ENCODE measurements at regions not wholly inside any gene's neighbourhood (a gene's known extent, or its start where the extent isn't known, plus 50 kb on each side); places are given as distances from the start of the nearest gene placed in this dataset.
"Not testable (repeated sequence)": the region's sequence is repeated elsewhere in the genome, so short reads cannot be mapped to it uniquely, and the experiment has no call there.

DNA sequence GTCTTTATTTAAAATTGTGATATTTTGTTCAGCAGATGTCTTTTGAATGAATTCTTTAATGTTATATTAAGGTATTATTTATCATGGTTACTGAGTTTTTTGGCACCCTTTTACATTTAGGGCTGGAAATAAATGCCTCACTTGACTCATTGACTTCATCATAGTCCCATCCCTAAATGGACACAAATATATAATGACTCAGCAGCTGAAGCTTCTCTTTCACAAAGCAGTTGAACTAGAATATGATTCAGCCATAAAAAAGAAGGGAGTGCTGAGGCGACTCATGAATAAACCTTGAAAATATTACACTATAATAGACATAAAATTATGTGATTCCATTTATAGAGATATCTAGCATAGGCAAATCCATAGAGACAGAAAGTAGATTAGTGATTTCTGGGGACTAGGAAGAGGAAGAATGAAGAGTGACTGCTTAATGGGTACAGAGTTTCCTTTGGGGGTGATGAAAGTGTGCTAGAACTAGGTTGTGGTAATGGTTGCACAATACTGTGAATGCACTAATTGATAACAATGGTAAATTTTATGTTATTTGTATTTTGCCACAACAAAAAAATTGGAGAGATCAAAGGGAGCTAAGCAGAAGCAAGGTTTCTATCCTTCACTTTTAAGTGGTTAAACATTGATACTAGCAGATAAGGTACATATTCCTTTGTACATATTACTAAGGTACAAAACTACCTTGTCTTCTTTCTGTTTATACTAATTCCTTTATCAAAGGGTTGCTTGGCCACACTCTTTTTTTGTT lies 449.6 kb downstream of the NTRK2 start:
- H3K4me3 Mint-ChIP-seq: no peak overlapping the region
- H3K36me3 Mint-ChIP-seq (ENCODE audit: low read depth): no peaks in the 10 kb centered on the region
- no peak for DNase-seq
- no peaks in the 10 kb centered on the region for H3K9me3 Mint-ChIP-seq
- no peaks in the 10 kb centered on the region for H3K27me3 Mint-ChIP-seq
- CTCF ChIA-PET: no interaction called here
- POLR2A ChIA-PET: no interaction called here
- H3K27ac Mint-ChIP-seq: no peak overlapping the region
- H3K4me1 Mint-ChIP-seq: no peaks in the 10 kb centered on the region

DNA sequence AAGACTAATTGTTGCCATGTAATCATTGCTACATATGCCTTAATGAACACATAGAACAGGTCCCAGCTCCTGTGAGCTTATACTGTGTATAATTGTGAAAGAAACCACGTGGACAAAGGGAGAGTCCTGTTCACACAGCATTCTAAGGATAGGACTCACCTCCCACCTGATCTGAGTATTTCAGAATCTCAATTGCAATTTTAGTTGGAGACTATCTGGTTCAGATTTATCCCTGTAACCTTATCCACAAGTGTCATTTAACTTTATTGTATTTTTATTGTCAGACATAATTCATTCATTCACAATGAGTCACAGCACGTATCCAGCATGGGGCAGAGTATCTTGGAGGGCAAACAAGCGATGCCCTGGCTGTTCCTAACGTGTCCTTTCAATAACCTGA lies 448.3 kb downstream of the NTRK2 start:
- Mint-ChIP-seq H3K4me3 (no peak overlapping the region), H3K9me3 (no peaks in the 10 kb centered on the region), H3K36me3 (ENCODE audit: low read depth) (no peaks in the 10 kb centered on the region), H3K27me3 (no peaks in the 10 kb centered on the region), H3K4me1 (no peaks in the 10 kb centered on the region), H3K27ac (no peak overlapping the region)
- ChIA-PET CTCF (no interaction called here), POLR2A (no interaction called here)
- DNase-seq: no peak

DNA sequence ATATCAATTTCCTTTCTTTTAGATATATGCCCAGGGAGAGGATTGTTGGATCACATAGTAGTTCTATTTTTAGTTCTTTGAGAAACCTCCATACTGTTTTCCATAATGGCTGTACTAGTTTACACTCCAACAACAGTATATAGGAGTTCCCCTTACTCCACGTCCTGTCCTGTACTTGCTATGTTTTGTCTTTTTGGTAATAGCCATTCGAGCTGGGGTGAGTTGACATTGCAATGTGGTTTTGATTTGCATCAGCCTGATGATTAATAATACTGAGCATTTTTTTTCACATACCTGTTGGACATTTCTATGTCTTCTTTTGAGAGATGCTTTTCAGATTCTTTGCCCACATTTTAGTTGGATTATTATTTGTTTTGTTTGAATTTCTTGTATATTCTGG lies 445.9 kb downstream of the NTRK2 start:
- no peak overlapping the region for H3K27ac Mint-ChIP-seq
- POLR2A ChIA-PET: no interaction called here
- no peaks in the 10 kb centered on the region for H3K9me3 Mint-ChIP-seq
- H3K36me3 Mint-ChIP-seq (ENCODE audit: low read depth): no peaks in the 10 kb centered on the region
- no peaks in the 10 kb centered on the region for H3K4me1 Mint-ChIP-seq
- DNase-seq: no peak
- no peak overlapping the region for H3K4me3 Mint-ChIP-seq
- CTCF ChIA-PET: no interaction called here
- H3K27me3 Mint-ChIP-seq: no peaks in the 10 kb centered on the region

DNA sequence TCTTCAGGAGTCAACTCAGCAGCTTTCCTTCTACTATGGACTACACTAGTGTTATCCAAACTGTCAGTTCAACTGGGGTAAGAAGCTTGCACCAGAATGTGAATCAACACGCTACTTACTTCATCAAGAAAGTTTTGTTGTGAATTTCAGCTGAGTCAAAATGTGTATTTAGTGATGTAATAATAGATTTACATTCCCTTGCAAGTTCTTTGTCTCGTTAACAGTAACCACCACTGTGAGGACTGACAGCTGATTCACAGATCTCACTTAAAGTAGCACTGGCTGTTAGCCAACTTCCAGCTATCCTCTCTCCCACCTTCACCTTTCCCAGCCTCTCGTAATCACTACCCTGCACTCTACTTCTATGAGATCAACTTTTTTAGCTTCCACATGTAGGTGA lies 445.3 kb downstream of the NTRK2 start:
- POLR2A ChIA-PET: no interaction called here
- no peaks in the 10 kb centered on the region for H3K9me3 Mint-ChIP-seq
- CTCF ChIA-PET: no interaction called here
- H3K27me3 Mint-ChIP-seq: peaks cover 1% of the 10 kb centered on the region
- no peaks in the 10 kb centered on the region for H3K4me1 Mint-ChIP-seq
- no peaks in the 10 kb centered on the region for H3K36me3 Mint-ChIP-seq (ENCODE audit: low read depth)
- no peak overlapping the region for H3K4me3 Mint-ChIP-seq
- no peak for DNase-seq
- H3K27ac Mint-ChIP-seq: no peak overlapping the region

DNA sequence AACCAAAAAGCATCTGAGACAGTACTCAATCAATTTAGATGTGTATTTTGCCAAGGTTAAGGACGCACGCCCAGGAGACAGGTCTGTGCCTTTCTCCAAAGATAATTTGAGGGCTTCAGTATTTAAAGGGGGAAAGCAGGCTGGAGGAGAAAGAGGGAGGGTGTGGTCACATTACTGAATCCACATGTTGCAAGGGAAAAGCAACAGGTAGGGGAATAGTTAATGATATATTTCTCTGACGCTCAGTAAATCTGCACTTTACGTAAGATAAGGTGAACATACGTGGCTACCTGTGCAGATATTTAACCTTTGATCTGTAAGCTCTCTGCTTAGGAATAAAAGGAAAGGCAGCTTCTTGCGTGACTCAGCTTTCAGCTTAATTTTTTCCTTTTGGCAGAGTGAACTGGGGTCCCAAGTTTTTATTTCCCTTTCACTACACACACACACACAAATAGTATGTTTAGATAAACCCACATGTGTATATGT lies 443.4 kb downstream of the NTRK2 start:
- DNase-seq: no peak
- ChIA-PET CTCF (no interaction called here), POLR2A (no interaction called here)
- no peak overlapping the region for H3K27ac Mint-ChIP-seq
- H3K4me1 Mint-ChIP-seq: no peaks in the 10 kb centered on the region
- peaks cover 2% of the 10 kb centered on the region for H3K27me3 Mint-ChIP-seq
- H3K4me3 Mint-ChIP-seq: no peak overlapping the region
- no peaks in the 10 kb centered on the region for H3K36me3 Mint-ChIP-seq (ENCODE audit: low read depth)
- no peaks in the 10 kb centered on the region for H3K9me3 Mint-ChIP-seq

DNA sequence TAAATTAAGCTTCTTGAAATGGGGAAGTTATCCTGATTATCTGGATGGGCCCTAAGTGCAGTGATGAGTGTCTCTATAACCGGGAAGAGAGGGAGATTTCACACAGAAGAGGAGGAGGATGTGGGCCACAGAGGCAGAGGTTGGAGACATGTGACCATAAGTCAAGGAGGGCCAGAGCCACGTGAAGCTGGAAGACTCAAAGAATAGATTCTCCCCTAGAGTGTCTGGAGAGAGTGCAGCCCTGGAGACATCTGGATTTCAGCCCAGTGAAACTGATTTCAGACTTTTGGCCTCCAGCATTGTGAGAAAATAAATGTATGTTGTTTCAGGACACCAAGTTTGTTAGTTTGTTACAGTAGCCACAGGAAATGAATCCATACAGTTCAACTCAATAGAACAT lies 442.9 kb downstream of the NTRK2 start:
- H3K27me3 Mint-ChIP-seq: peaks cover 2% of the 10 kb centered on the region
- no peak overlapping the region for H3K27ac Mint-ChIP-seq
- CTCF ChIA-PET: no interaction called here
- H3K4me1 Mint-ChIP-seq: no peaks in the 10 kb centered on the region
- no peaks in the 10 kb centered on the region for H3K36me3 Mint-ChIP-seq (ENCODE audit: low read depth)
- H3K9me3 Mint-ChIP-seq: no peaks in the 10 kb centered on the region
- no peak overlapping the region for H3K4me3 Mint-ChIP-seq
- no peak for DNase-seq
- POLR2A ChIA-PET: no interaction called here

DNA sequence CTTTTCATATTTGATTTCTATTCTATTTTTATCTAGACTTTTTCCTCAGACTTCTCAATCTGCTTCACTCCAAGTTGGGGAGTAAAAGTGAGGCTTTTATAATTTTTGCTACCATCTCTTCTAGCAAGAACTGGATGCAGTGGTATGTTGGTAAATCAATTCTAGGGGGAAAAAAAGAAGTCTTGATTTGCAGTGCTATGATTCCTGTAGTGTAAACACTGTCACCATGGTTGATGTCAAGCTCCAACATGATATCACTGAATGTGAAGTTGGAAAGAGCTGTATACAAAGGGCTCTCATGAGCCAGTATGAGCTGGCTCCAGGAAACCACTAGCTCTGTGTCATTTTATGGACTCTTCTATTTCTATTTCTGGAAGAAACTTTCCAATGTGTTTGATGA lies 439.2 kb downstream of the NTRK2 start:
- no peak overlapping the region for H3K4me3 Mint-ChIP-seq
- H3K27ac Mint-ChIP-seq: no peak overlapping the region
- no peaks in the 10 kb centered on the region for H3K9me3 Mint-ChIP-seq
- peaks cover 3% of the 10 kb centered on the region for H3K27me3 Mint-ChIP-seq
- POLR2A ChIA-PET: no interaction called here
- DNase-seq: no peak
- CTCF ChIA-PET: no interaction called here
- no peaks in the 10 kb centered on the region for H3K36me3 Mint-ChIP-seq (ENCODE audit: low read depth)
- no peaks in the 10 kb centered on the region for H3K4me1 Mint-ChIP-seq

DNA sequence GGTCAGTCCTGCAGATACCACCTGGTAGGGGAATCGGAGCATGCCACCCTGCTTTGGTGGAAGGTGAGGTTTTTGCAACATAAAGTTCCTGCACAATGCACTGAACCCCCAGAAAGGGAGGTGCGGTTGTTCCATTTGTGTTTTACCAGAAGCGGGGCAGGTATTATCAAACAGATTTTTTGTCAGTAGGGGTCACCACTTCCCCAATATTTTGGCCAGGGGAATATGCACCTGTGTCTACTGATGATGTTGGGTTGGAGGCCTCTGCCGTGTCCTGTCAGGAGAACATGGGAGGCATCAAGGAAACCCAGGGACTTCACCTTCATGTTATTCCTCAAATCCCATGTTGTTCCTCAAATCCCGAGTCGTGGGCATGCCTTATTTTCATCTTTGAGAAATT lies 438.7 kb downstream of the NTRK2 start:
- ChIA-PET POLR2A (no interaction called here), CTCF (no interaction called here)
- no peak overlapping the region for H3K27ac Mint-ChIP-seq
- no peaks in the 10 kb centered on the region for H3K9me3 Mint-ChIP-seq
- no peak for DNase-seq
- H3K36me3 Mint-ChIP-seq (ENCODE audit: low read depth): no peaks in the 10 kb centered on the region
- peaks cover 3% of the 10 kb centered on the region for H3K27me3 Mint-ChIP-seq
- no peak overlapping the region for H3K4me3 Mint-ChIP-seq
- H3K4me1 Mint-ChIP-seq: no peaks in the 10 kb centered on the region

DNA sequence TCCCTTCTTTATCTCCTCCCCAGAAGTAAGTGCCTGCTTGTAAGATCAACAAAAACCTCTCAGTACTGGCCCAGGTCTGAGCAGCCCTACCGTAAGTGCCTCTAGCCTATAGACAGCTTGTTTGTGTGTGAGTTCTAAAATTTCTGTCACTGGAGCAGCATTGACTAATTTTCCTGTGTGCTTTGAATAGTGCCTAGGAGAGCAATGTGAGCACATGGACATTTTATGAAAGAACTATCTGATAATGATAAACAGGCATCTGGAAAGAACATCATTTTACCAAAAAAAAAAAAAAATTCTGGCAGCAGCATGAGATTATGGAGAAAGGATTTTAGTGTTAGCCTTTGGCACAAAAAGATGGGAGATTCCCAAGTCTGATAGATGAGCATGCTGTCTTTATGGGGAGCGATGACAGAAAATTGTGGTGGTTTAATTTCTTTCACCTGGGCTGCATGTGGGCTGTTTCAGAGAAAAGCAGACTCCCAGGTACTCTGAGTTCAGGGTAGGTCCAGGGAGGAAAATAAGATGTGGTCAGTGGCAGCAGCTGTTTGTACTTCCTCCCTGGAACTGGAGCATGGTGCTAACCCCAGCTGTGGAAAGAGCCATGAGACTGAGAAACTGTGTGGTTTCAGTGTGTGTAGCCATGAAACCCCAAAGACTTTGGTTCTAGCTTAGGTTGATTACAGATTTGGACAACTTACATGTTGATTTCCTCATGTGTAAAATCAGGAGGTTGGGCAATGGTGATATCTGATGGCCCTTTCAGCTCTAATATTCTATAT lies 419.9 kb downstream of the NTRK2 start:
- DNase-seq: no peak
- Mint-ChIP-seq H3K4me1 (no peaks in the 10 kb centered on the region), H3K36me3 (ENCODE audit: low read depth) (no peaks in the 10 kb centered on the region), H3K9me3 (no peaks in the 10 kb centered on the region), H3K27ac (no peak overlapping the region), H3K27me3 (no peaks in the 10 kb centered on the region), H3K4me3 (no peak overlapping the region)
- POLR2A ChIA-PET: no interaction called here
- CTCF ChIA-PET: no interaction called here

DNA sequence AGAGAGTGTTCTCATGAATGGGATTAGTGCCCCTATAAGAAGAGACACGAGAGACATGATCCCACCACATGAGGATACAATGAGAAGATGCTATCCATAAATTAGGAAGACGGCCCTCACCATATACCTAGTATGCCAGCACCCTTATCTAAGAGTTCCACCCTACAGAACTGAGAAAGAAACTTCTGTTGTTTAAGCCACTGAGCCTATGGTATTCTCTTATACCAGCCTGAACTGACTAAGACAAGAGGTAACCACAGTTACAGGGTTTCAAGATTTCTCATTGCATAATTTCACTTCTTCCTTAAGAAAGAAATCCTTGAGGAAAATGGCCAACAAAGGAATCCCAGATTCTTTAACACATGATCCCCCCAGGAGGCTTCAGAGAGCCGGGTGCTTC lies 412.4 kb downstream of the NTRK2 start:
- H3K9me3 Mint-ChIP-seq: no peaks in the 10 kb centered on the region
- H3K4me3 Mint-ChIP-seq: no peak overlapping the region
- no peaks in the 10 kb centered on the region for H3K36me3 Mint-ChIP-seq (ENCODE audit: low read depth)
- no peak overlapping the region for H3K27ac Mint-ChIP-seq
- H3K27me3 Mint-ChIP-seq: no peaks in the 10 kb centered on the region
- H3K4me1 Mint-ChIP-seq: no peaks in the 10 kb centered on the region
- DNase-seq: no peak
- ChIA-PET POLR2A (no interaction called here), CTCF (no interaction called here)

DNA sequence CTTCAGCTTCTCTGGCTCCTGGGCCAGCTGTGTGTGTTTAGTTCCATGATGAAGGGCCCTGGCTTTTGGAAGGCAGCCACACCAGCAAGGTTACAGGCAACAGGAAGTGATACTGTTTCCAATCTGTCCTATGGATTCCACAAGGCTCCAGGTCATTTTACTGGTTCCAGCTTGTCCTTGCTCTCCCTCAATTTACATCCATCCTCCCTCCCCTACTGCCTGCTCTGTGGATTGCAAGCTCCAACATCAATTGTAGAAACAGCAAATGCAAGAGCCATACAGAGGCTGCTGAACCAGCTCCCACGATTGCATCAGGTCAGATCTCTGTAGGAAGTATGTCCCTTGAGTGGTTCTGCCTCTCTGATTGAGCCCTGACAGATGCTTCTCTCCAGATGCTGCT lies 409.8 kb downstream of the NTRK2 start:
- Mint-ChIP-seq H3K27ac (no peak overlapping the region), H3K36me3 (ENCODE audit: low read depth) (no peaks in the 10 kb centered on the region), H3K27me3 (no peaks in the 10 kb centered on the region), H3K4me1 (no peaks in the 10 kb centered on the region), H3K9me3 (no peaks in the 10 kb centered on the region), H3K4me3 (no peak overlapping the region)
- DNase-seq: no peak
- POLR2A ChIA-PET: no interaction called here
- CTCF ChIA-PET: no interaction called here

DNA sequence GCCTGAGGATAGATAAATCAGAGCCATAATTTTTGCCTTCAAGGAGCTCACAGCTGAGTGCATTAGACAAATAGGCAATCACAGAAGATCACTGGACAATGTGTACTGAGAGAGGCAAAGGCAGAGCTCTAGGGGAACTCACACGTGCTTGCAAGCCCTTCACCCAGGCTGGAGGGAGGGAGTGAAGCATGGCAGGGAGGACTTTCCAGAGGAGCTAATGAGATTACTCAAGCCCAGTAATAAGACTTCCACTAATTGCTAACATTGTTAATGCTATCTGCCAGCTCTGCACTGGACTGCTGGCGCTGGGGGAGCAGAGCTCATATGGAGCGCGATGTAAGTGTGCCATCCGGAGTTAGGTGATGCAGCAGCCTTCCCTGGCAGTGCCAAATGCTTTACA lies 408.4 kb downstream of the NTRK2 start:
- no peaks in the 10 kb centered on the region for H3K9me3 Mint-ChIP-seq
- no peaks in the 10 kb centered on the region for H3K27me3 Mint-ChIP-seq
- H3K27ac Mint-ChIP-seq: no peak overlapping the region
- H3K36me3 Mint-ChIP-seq (ENCODE audit: low read depth): no peaks in the 10 kb centered on the region
- DNase-seq: no peak
- CTCF ChIA-PET: no interaction called here
- no peaks in the 10 kb centered on the region for H3K4me1 Mint-ChIP-seq
- POLR2A ChIA-PET: no interaction called here
- H3K4me3 Mint-ChIP-seq: no peak overlapping the region

DNA sequence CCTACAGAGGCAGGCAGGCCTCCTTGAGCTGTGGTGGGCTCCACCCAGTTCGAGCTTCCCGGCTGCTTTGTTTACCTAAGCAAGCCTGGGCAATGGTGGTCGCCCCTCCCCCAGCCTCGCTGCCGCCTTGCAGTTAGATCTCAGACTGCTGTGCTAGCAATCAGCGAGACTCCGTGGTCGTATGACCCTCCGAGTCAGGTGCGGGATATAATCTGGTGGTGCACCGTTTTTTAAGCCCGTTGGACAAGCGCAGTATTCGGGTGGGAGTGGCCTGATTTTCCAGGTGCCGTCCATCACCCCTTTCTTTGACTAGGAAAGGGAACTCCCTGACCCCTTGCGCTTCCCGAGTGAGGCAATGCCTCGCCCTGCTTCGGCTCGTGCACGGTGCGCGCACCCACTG lies 407.6 kb downstream of the NTRK2 start:
- DNase-seq; H3K27me3 Mint-ChIP-seq; H3K9me3 Mint-ChIP-seq; H3K4me3 Mint-ChIP-seq; POLR2A ChIA-PET; H3K27ac Mint-ChIP-seq; H3K36me3 Mint-ChIP-seq (ENCODE audit: low read depth); CTCF ChIA-PET; H3K4me1 Mint-ChIP-seq: not testable (repeated sequence)
